Loucy (cell line): ENCODE measurements at regions not wholly inside any gene's neighbourhood (a gene's known extent, or its start where the extent isn't known, plus 50 kb on each side); places are given as distances from the start of the nearest gene placed in this dataset.

Experiments
- H2AFZ ChIP-seq: fragments of 200-600 bp; sonication (generic); 2 replicates; pipeline ENCODE4 v1.6.0; 2016; ENCODE audit warnings: antibody characterized with exemption, mild to moderate bottlenecking, low read length, moderate library complexity
- H3F3A ChIP-seq: fragments of 200-600 bp; 2 replicates; pipeline ENCODE4 v1.6.0; 2016; ENCODE audit warnings: antibody characterized with exemption, low read depth, mild to moderate bottlenecking
- H3K27me3 ChIP-seq: fragments of 200-600 bp; sonication (generic); 2 replicates; pipeline ENCODE4 v1.6.1; 2014; ENCODE audit warnings: low read length, mild to moderate bottlenecking; ENCODE audit not compliant: insufficient read depth, poor library complexity, severe bottlenecking
- H3K36me3 ChIP-seq: fragments of 200-600 bp; sonication (generic); 2 replicates; pipeline ENCODE4 v1.6.1; 2016; ENCODE audit warnings: low read length; ENCODE audit not compliant: insufficient read depth
- H3K4me1 ChIP-seq: fragments of 200-600 bp; sonication (generic); 2 replicates; pipeline ENCODE4 v1.5.1; 2014; ENCODE audit warnings: low read length, mild to moderate bottlenecking; ENCODE audit not compliant: insufficient read depth, poor library complexity, severe bottlenecking
- H3K4me2 ChIP-seq: fragments of 200-600 bp; sonication (generic); 2 replicates; pipeline ENCODE4 v1.6.0; 2014; ENCODE audit warnings: antibody characterized with exemption, low read length, low read depth, mild to moderate bottlenecking; ENCODE audit not compliant: poor library complexity, severe bottlenecking
- H3K4me3 ChIP-seq: fragments of 200-600 bp; sonication (generic); 2 replicates; pipeline ENCODE4 v1.5.1; 2014; ENCODE audit warnings: low read length, mild to moderate bottlenecking, mixed read lengths; ENCODE audit not compliant: poor library complexity, severe bottlenecking
- H3K79me2 ChIP-seq: fragments of 200-600 bp; sonication (generic); 2 replicates; pipeline ENCODE4 v1.6.1; 2014; ENCODE audit warnings: low read length; ENCODE audit not compliant: insufficient read depth
- H3K9ac ChIP-seq: fragments of 200-600 bp; sonication (generic); 2 replicates; pipeline ENCODE4 v1.6.0; 2014; ENCODE audit warnings: mild to moderate bottlenecking, low read depth, low read length, moderate library complexity; ENCODE audit not compliant: poor library complexity, severe bottlenecking
- H3K9me2 ChIP-seq: fragments of 200-600 bp; sonication (generic); replicated peaks from 2 replicates; pipeline ENCODE4 v1.6.1; 2016; ENCODE audit warnings: low read depth, low read length, mixed read lengths
- H3K9me3 ChIP-seq: fragments of 200-600 bp; sonication (generic); 2 replicates; pipeline ENCODE4 v1.6.1; 2014; ENCODE audit warnings: mild to moderate bottlenecking, antibody characterized with exemption, low read length, low read depth; ENCODE audit not compliant: insufficient read depth
- H4K20me1 ChIP-seq: fragments of 200-600 bp; sonication (generic); 2 replicates; pipeline ENCODE4 v1.6.0; 2014; ENCODE audit warnings: antibody characterized with exemption, low read length, mild to moderate bottlenecking; ENCODE audit not compliant: insufficient read depth, poor library complexity, severe bottlenecking
- EZH2phosphoT487 ChIP-seq: fragments of 200-600 bp; IDR thresholded peaks from 2 replicates; pipeline ENCODE4 v1.6.1; 2018; ENCODE audit warnings: antibody characterized with exemption, mild to moderate bottlenecking, moderate library complexity, borderline replicate concordance
- TF ChIP-seq, protein P1 (sequence below): fragments of 200-600 bp; sonication (generic); conservative IDR thresholded peaks from 2 replicates; pipeline ENCODE4 v1.5.1; 2014; ENCODE audit warnings: mild to moderate bottlenecking, antibody characterized with exemption, low read length

DNA sequence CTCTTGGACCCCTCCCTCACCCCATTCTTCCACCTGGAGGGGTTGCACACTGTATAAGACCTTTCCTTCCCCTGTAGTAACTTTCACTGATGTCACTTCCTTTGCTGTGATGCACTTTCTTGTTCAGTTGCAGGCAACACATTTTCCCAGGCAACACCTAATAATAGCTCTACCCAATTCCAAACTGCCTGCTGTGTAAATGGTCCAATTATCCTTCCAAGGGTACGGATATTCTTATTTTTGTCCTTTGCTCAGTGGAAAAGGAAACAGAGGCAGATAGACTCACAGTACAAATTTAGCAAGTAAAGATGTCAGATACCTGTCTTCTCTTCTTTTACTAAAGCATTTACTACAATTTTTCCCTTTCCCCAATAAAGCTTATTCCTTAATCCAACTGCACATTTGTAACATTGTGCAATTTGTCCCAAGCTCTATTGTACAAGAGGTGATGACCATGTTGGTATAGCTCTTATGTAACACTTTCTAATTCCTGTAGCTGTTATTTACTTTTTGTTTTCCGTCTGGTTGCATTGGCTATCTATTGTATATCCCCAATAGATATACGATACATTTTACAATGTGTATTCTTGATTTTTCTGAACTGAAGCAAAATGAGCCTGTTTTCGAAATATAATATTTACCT, 69.1 kb upstream of the NPFFR2 start:
- Histone ChIP-seq H3F3A (no peaks in the 10 kb centered on the region), H3K4me2 (no peak overlapping the region), H3K36me3 (no peaks in the 10 kb centered on the region), H3K9ac (no peak overlapping the region), H3K9me3 (no peaks in the 10 kb centered on the region), H3K9me2 (no peaks in the 10 kb centered on the region), H3K4me3 (no peak overlapping the region), H2AFZ (no peak overlapping the region), H3K27me3 (no peaks in the 10 kb centered on the region), H3K79me2 (no peaks in the 10 kb centered on the region), H4K20me1 (no peaks in the 10 kb centered on the region), H3K4me1 (no peaks in the 10 kb centered on the region)
- no peak for TF ChIP-seq EZH2phosphoT487
- TF ChIP-seq, protein P1, sequence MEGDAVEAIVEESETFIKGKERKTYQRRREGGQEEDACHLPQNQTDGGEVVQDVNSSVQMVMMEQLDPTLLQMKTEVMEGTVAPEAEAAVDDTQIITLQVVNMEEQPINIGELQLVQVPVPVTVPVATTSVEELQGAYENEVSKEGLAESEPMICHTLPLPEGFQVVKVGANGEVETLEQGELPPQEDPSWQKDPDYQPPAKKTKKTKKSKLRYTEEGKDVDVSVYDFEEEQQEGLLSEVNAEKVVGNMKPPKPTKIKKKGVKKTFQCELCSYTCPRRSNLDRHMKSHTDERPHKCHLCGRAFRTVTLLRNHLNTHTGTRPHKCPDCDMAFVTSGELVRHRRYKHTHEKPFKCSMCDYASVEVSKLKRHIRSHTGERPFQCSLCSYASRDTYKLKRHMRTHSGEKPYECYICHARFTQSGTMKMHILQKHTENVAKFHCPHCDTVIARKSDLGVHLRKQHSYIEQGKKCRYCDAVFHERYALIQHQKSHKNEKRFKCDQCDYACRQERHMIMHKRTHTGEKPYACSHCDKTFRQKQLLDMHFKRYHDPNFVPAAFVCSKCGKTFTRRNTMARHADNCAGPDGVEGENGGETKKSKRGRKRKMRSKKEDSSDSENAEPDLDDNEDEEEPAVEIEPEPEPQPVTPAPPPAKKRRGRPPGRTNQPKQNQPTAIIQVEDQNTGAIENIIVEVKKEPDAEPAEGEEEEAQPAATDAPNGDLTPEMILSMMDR: no peak

DNA sequence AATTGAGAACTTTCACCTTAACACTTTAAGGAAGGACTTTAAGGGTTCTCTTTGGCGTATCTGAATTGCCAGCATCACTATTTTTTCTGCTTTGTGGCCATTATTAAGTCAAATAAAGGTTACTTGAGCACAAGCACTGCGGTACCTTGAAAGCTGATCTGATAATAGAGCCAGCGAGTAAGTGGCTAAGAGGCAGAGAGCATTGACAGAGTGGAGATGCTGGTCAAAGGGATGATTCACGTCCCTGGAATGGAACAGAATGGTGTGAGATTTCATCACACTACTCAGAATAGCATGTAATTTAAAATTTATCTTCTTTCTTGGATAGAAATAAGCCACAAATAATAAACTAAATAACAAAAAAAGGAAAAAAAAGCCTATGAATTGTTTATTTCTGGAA, 57.1 kb upstream of the NPFFR2 start:
- TF ChIP-seq, protein P1: no peak
- TF ChIP-seq EZH2phosphoT487: no peak
- Histone ChIP-seq H3K4me1 (no peaks in the 10 kb centered on the region), H3K9me3 (no peaks in the 10 kb centered on the region), H3K27me3 (no peaks in the 10 kb centered on the region), H3K4me3 (no peak overlapping the region), H3K9me2 (no peaks in the 10 kb centered on the region), H3K9ac (no peak overlapping the region), H3K36me3 (no peaks in the 10 kb centered on the region), H3F3A (no peaks in the 10 kb centered on the region), H3K4me2 (no peak overlapping the region), H3K79me2 (no peaks in the 10 kb centered on the region), H2AFZ (no peak overlapping the region), H4K20me1 (no peaks in the 10 kb centered on the region)

DNA sequence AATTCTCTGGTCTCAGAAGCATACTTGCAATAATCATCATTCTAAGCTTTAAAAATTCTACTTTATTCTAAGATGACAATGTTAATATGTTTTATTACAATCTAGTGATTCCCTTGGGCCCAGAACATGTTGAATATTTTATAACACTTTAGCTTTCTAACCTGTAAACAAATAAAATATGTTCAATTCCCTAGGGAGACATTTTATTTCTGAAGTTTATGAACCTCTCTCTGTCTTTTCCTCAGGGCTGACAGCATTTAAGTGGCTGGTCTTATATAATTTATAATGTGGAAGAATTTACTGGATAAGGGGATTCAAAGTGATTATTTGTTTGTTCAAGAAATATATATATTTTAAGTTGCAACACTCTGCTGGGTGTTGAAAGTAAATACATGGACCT, 55.3 kb upstream of the NPFFR2 start:
- no peak overlapping the region for H2AFZ ChIP-seq
- no peaks in the 10 kb centered on the region for H3K4me1 ChIP-seq
- H3K4me2 ChIP-seq: no peak overlapping the region
- H3K9me2 ChIP-seq: no peaks in the 10 kb centered on the region
- no peak overlapping the region for H3K9ac ChIP-seq
- TF ChIP-seq, protein P1: no peak
- no peak for TF ChIP-seq EZH2phosphoT487
- H3F3A ChIP-seq: no peaks in the 10 kb centered on the region
- no peak overlapping the region for H3K4me3 ChIP-seq
- H3K36me3 ChIP-seq: no peaks in the 10 kb centered on the region
- H3K27me3 ChIP-seq: no peaks in the 10 kb centered on the region
- no peaks in the 10 kb centered on the region for H4K20me1 ChIP-seq
- no peaks in the 10 kb centered on the region for H3K79me2 ChIP-seq
- no peaks in the 10 kb centered on the region for H3K9me3 ChIP-seq
